ENCODE measurements at regions not wholly inside any gene's neighbourhood (a gene's known extent, or its start where the extent isn't known, plus 50 kb on each side); places are given as distances from the start of the nearest gene placed in this dataset.

DNA sequence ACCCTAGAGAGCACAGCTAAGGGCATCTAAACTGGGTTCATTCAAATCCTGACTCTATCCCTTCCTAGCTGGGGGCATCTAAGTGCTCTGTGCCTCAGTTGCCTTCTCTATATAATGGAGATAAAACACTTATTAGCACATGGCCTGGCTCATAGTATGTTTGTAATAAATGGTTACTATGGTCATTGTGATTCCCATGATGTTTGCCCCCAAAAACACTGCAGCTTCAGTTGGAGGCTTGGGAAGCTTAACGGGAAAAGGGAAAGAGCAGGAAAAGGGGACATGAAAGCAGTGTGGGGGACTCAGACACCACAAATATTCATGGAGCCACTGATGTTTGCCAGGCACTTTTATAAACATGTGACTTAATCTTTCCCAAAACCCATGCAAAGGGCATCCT is 118.1 kb downstream of the INHBB start:
- no peak for FAIRE-seq
- DNase-seq (ENCODE audit: insufficient read length): no peak
- TF ChIP-seq POLR2AphosphoS5 (IDR thresholded peaks at IDR 0.05; ENCODE audit: low read depth, low read length) (no peak), TAF1 (IDR thresholded peaks at IDR 0.05; ENCODE audit: borderline replicate concordance, low read depth, low read length) (no peak), POLR2A (IDR thresholded peaks at IDR 0.05; ENCODE audit: low read depth, low read length) (no peak)

DNA sequence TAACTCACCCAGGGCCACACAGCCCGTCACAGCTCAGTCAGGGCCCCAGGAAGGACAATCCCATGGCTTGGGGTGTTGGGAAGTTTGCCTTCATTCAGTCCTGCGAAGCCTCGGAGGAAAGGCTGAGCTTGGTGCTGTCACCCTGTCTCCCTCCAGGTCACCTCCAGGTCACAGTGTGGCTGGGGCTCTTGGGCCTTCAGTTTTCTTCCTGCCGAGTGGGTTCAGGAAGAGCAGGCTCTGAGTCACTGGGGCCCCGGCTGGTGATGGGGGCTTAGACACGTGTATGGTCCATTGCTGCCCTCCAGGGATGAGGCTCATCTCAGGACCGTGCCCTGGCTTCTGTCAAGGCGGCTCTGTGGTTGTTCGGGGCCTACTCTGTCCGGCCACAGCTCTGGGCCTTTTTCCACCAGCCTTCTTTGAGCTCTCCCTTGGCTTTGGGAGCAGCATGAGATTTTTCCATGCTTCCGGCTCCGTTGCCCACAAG is 118.6 kb downstream of the INHBB start:
- DNase-seq (ENCODE audit: insufficient read length) (no peak), FAIRE-seq (no peak)
- no peak for TF ChIP-seq TAF1 (IDR thresholded peaks at IDR 0.05; ENCODE audit: borderline replicate concordance, low read depth, low read length)
- no peak for TF ChIP-seq POLR2A (IDR thresholded peaks at IDR 0.05; ENCODE audit: low read depth, low read length)
- no peak for TF ChIP-seq POLR2AphosphoS5 (IDR thresholded peaks at IDR 0.05; ENCODE audit: low read depth, low read length)

DNA sequence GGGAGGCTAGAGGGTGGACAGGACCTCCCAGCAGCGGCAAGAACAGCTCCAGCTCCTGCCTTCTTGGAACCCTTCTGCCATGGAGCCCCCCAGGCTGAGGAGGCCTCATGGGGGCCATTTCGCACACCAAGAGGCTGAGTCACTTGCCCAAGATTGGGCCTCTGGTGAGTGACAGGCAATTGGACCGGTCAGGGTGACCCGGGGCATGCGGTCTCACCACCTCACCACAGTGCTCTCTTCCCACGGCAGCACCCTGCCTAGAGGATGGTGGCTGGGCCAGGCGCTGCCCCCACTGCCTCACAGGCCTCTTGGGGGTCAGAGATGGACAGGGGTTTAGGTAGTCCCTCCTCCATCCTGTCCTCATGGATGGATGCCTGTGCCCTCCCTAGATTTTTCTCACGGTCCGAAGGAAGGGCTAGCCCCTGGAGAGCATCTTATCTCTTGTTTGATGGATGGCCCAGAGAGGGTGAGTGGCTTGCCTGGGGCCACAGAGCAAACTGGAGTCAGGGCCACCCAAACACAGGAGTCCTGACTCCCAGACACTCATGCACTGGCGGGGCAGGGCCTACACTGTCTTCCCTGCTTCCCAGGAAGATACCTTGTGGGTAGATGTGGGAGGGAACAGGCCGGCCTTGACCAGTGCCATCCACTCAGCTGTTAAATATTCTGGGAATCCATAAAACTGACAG is 119.2 kb downstream of the INHBB start:
- FAIRE-seq (no peak), DNase-seq (ENCODE audit: insufficient read length) (no peak)
- TF ChIP-seq POLR2AphosphoS5 (IDR thresholded peaks at IDR 0.05; ENCODE audit: low read depth, low read length) (no peak), TAF1 (IDR thresholded peaks at IDR 0.05; ENCODE audit: borderline replicate concordance, low read depth, low read length) (no peak), POLR2A (IDR thresholded peaks at IDR 0.05; ENCODE audit: low read depth, low read length) (no peak)

GRCh38 chr2:120465701-120465988 is 119.7 kb downstream of the INHBB start:
- no peak for DNase-seq (ENCODE audit: insufficient read length)
- FAIRE-seq: no peak
- TF ChIP-seq TAF1 (IDR thresholded peaks at IDR 0.05; ENCODE audit: borderline replicate concordance, low read depth, low read length) (no peak), POLR2AphosphoS5 (IDR thresholded peaks at IDR 0.05; ENCODE audit: low read depth, low read length) (no peak), POLR2A (IDR thresholded peaks at IDR 0.05; ENCODE audit: low read depth, low read length) (no peak)

DNA sequence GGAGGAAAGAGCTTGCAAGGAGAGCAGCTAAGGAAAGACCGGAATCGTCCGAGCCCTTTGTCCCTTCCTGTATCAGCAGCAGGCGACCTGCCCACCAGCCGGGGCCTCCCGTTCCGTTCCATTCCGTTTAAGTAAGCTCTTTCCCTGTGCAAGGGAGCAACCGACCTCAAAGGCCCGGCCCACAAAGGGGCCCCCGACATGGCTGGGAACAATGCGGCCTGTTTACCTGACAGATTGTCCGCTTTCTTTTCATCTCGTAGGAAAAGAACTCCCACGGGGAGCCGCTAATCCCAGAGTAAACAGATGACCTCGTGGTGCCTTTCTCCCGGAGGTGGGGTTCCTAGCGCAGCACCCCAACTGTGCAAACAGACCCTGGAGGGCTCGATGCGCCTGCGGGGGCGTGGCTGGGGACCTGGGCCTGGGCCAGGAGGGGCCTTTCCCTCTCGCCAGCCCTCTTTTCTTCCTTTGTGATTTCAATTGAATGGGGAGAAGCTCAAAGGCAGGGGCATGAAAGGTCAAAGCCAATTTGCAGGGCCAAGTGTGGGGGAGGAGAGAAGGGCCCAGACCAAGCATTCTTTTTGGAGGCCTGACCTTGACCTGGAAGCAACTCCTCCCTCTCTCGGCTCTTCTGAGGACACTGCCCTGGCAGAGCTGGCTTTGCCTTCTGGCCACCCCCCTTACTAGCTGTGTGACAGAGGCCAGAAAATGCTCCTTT is 120.2 kb downstream of the INHBB start:
- DNase-seq (ENCODE audit: insufficient read length) (no peak), FAIRE-seq (no peak)
- no peak for TF ChIP-seq POLR2AphosphoS5 (IDR thresholded peaks at IDR 0.05; ENCODE audit: low read depth, low read length)
- no peak for TF ChIP-seq TAF1 (IDR thresholded peaks at IDR 0.05; ENCODE audit: borderline replicate concordance, low read depth, low read length)
- no peak for TF ChIP-seq POLR2A (IDR thresholded peaks at IDR 0.05; ENCODE audit: low read depth, low read length)

DNA sequence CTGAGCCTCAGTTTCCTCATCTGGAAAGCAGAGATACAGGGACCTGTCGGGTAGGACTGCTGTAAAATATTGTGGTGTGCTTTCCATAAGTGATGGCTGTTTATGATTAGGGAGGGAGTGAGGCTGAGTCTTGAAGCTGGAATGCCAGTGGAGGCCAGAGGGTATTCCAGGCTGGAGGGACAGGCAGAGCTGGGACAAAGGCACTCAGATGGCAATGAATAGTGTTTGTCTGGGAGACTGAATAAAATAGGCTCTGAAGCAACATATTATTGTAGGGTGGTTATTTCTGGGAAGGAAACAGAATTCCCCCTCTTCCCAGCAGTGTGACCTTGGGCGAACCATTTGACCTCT is 120.7 kb downstream of the INHBB start:
- no peak for TF ChIP-seq POLR2A (IDR thresholded peaks at IDR 0.05; ENCODE audit: low read depth, low read length)
- no peak for TF ChIP-seq POLR2AphosphoS5 (IDR thresholded peaks at IDR 0.05; ENCODE audit: low read depth, low read length)
- no peak for TF ChIP-seq TAF1 (IDR thresholded peaks at IDR 0.05; ENCODE audit: borderline replicate concordance, low read depth, low read length)
- no peak for DNase-seq (ENCODE audit: insufficient read length)
- FAIRE-seq: no peak

DNA sequence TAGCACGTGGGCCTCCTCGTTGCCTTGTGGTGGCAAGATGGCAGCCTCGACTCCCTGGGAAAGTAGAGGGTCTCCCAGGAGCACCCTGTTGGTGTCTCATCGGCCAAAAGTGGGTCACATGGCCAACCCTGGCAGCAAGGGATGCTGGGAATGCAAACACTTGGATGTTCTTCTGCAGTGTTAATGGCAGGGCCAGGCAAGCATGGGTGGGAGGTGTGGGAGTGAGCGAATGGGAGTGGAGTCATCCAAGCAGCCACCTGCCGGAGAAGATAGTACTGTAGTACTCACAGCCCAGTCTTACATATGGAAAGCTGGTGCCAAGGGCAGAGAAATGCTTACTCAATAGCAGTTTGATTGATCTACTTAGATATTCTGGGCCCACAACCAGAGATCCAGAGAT is 122.2 kb downstream of the INHBB start:
- no peak for TF ChIP-seq POLR2AphosphoS5 (IDR thresholded peaks at IDR 0.05; ENCODE audit: low read depth, low read length)
- FAIRE-seq (no peak), DNase-seq (ENCODE audit: insufficient read length) (no peak)

- FAIRE-seq (no peak), DNase-seq (ENCODE audit: insufficient read length) (no peak)
- TF ChIP-seq POLR2AphosphoS5 (IDR thresholded peaks at IDR 0.05; ENCODE audit: low read depth, low read length): no peak
- no peak for TF ChIP-seq POLR2A (IDR thresholded peaks at IDR 0.05; ENCODE audit: low read depth, low read length)
- no peak for TF ChIP-seq TAF1 (IDR thresholded peaks at IDR 0.05; ENCODE audit: borderline replicate concordance, low read depth, low read length)
These were observed 123.5 kb downstream of the INHBB start for GRCh38 chr2:120469426-120469825.

GRCh38 chr2:120470041-120470965 is 124.4 kb downstream of the INHBB start:
- TF ChIP-seq POLR2A (IDR thresholded peaks at IDR 0.05; ENCODE audit: low read depth, low read length) (no peak), TAF1 (IDR thresholded peaks at IDR 0.05; ENCODE audit: borderline replicate concordance, low read depth, low read length) (no peak), POLR2AphosphoS5 (IDR thresholded peaks at IDR 0.05; ENCODE audit: low read depth, low read length) (no peak)
- no peak for DNase-seq (ENCODE audit: insufficient read length)
- FAIRE-seq: no peak

GRCh38 chr2:120471166-120471565 is 125.2 kb downstream of the INHBB start:
- no peak for TF ChIP-seq TAF1 (IDR thresholded peaks at IDR 0.05; ENCODE audit: borderline replicate concordance, low read depth, low read length)
- TF ChIP-seq POLR2A (IDR thresholded peaks at IDR 0.05; ENCODE audit: low read depth, low read length): no peak
- TF ChIP-seq POLR2AphosphoS5 (IDR thresholded peaks at IDR 0.05; ENCODE audit: low read depth, low read length): no peak
- DNase-seq (ENCODE audit: insufficient read length): no peak
- FAIRE-seq: no peak

DNA sequence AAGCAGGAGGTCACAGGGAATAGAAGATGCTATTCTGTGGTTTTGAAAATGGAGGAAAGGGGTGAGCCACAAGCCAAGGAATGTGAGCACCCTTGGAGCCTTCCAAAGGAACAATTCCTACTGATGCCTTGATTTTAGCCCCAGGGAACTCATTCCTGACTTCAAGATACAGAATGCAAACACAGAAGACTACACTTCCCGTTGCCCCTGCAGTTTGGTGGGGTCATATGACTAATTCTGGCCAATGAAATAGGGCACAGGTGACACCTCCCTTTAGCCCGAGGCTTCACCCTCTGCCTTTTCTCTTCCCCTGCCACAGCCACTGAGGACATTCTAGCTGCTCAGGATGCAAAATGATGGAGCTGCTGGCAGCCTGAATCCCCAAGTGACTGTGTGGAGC is 126.1 kb downstream of the INHBB start:
- no peak for DNase-seq (ENCODE audit: insufficient read length)
- no peak for FAIRE-seq
- TF ChIP-seq POLR2A (IDR thresholded peaks at IDR 0.05; ENCODE audit: low read depth, low read length): no peak
- TF ChIP-seq TAF1 (IDR thresholded peaks at IDR 0.05; ENCODE audit: borderline replicate concordance, low read depth, low read length): no peak
- no peak for TF ChIP-seq POLR2AphosphoS5 (IDR thresholded peaks at IDR 0.05; ENCODE audit: low read depth, low read length)
